Activated naive CD8-positive, alpha-beta T cell (primary cell): ENCODE measurements at regions not wholly inside any gene's neighbourhood (a gene's known extent, or its start where the extent isn't known, plus 50 kb on each side); places are given as distances from the start of the nearest gene placed in this dataset.

ENCODE experiments used
- H3K27ac Mint-ChIP-seq: one replicate; pipeline ENCODE4 v1.8.0; 2021; ENCODE audit warnings: mixed read lengths
- H3K27me3 Mint-ChIP-seq: one replicate; pipeline ENCODE4 v1.8.0; 2021; ENCODE audit warnings: mixed read lengths
- H3K36me3 Mint-ChIP-seq: one replicate; pipeline ENCODE4 v1.8.0; 2021; ENCODE audit warnings: mixed read lengths
- H3K4me1 Mint-ChIP-seq: one replicate; pipeline ENCODE4 v1.8.0; 2021; ENCODE audit warnings: low read depth, mixed read lengths
- H3K4me3 Mint-ChIP-seq: one replicate; pipeline ENCODE4 v1.8.0; 2021; ENCODE audit warnings: mild to moderate bottlenecking, mixed read lengths
- H3K9me3 Mint-ChIP-seq: one replicate; pipeline ENCODE4 v1.8.0; 2021; ENCODE audit warnings: low read depth, mixed read lengths

DNA sequence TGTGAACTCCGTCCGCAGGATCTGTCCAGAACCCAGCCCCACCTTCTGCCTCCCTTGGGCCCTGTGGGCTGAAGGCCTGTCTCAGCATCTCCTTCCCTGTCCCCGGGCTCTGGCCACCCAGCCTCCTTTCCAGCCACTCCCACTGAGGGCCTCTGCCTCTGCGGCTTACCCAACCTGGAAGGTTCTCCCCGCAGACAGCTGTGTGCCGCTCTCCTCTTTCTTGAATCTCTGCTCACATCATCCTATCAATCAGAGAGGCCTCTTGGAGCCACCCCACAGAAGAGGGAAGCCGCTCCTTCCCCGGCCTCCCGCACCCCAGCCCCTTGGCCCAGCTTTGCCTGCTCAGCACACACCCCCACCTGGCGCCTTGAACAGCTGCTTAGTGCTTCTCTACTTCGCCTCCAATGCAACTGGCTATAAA, 81.5 kb upstream of the UNC5A start:
- Mint-ChIP-seq H3K9me3 (no peaks in the 10 kb centered on the region), H3K4me1 (no peaks in the 10 kb centered on the region), H3K27me3 (peaks cover 14% of the 10 kb centered on the region), H3K4me3 (no peak overlapping the region), H3K27ac (no peak overlapping the region), H3K36me3 (no peaks in the 10 kb centered on the region)

DNA sequence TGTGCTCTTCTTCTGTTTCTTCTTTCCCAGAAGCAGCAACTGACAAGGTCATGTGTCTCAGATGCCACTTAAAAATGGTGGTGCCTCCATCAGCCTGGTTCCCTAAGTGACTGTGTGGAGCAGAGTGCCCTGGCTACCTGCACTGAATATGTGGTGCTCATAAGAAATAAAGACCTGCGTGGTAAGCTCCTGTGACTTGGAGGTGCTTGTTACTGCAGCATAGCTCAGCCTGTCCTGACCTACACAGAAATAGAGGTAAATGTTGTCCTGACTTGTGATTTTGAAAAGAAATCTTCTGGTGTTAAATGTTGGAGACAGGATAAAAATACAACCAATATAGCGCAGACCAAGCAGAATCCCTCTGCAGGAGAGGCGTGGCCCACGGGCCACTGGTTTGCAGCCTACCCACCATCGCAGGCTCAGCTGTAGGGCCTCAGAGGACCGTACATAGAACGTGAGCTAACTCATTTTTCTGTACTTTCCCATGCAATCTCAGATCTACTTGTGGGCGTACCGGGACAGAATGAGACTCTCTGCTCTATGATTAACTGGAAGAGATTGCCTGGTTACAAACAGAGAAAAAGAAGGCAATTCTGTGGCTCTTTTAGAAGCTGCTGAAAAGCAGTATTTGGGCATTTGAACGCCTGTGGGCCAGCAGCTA, 79.4 kb upstream of the UNC5A start:
- H3K4me3 Mint-ChIP-seq, result no peak overlapping the region
- no peaks in the 10 kb centered on the region for H3K9me3 Mint-ChIP-seq
- H3K27me3 Mint-ChIP-seq, result peaks cover 10% of the 10 kb centered on the region
- no peak overlapping the region for H3K27ac Mint-ChIP-seq
- H3K4me1 Mint-ChIP-seq, result no peaks in the 10 kb centered on the region
- H3K36me3 Mint-ChIP-seq, result no peaks in the 10 kb centered on the region

GRCh38 chr5:176731506-176732160, 78.7 kb upstream of the UNC5A start:
- H3K9me3 Mint-ChIP-seq, result no peaks in the 10 kb centered on the region
- no peak overlapping the region for H3K27ac Mint-ChIP-seq
- H3K27me3 Mint-ChIP-seq, result peaks cover 9% of the 10 kb centered on the region
- no peaks in the 10 kb centered on the region for H3K4me1 Mint-ChIP-seq
- H3K4me3 Mint-ChIP-seq, result no peak overlapping the region
- no peaks in the 10 kb centered on the region for H3K36me3 Mint-ChIP-seq

- Mint-ChIP-seq H3K27me3 (peaks cover 14% of the 10 kb centered on the region), H3K36me3 (no peaks in the 10 kb centered on the region), H3K4me1 (no peaks in the 10 kb centered on the region), H3K9me3 (no peaks in the 10 kb centered on the region), H3K4me3 (no peak overlapping the region), H3K27ac (no peak overlapping the region)
These were observed 78.1 kb upstream of the UNC5A start for GRCh38 chr5:176732306-176732705.

GRCh38 chr5:176732736-176733405, 77.5 kb upstream of the UNC5A start:
- Mint-ChIP-seq H3K36me3 (no peaks in the 10 kb centered on the region), H3K4me3 (no peak overlapping the region), H3K27me3 (peaks cover 14% of the 10 kb centered on the region), H3K4me1 (no peaks in the 10 kb centered on the region), H3K27ac (no peak overlapping the region), H3K9me3 (no peaks in the 10 kb centered on the region)

DNA sequence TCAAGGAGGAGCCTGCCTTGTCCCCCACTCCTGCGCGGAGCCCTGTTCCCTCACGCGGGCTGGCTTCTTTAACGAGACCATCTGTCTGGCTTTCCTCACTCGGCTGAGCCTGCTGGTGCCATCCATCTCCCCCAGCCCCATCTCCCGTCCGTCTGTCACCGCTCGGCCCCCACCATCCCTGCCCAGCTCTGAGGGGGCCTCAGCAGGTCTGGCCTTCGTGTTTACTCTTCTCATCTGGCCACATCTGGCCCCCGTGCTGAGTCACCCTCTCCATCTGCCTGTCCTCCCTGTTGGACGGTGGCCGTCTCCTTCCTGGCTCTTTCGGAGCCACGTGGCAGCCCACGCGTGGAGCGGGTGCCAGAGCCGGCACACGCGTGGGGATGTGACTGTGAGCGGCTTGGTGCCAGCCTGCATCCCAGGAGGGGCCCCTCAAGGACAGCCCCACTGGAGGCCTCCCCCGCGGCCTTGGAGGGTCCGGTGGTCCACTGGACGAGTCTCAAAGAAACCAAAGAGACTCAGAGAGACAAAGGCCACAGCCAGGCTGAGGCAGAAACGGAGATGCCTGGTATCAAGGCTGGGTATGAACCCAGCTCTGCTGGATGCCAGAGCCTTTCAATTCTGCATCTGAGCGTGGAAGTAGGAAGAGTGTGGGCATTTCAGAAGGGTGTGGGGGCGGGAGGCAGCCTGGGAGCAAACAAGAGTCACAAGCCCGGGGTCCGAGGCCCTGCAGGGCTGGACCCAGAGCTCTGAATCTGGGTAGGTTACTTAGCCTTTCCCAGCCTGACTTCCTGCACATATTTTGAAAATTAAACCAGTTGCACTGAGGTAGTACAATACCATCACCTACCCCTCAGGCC, 76.7 kb upstream of the UNC5A start:
- Mint-ChIP-seq H3K4me1 (no peaks in the 10 kb centered on the region), H3K9me3 (no peaks in the 10 kb centered on the region), H3K27me3 (peaks cover 18% of the 10 kb centered on the region), H3K27ac (no peak overlapping the region), H3K36me3 (no peaks in the 10 kb centered on the region), H3K4me3 (no peak overlapping the region)

GRCh38 chr5:176734756-176735342, 75.5 kb upstream of the UNC5A start:
- Mint-ChIP-seq H3K4me1 (no peaks in the 10 kb centered on the region), H3K27ac (no peak overlapping the region), H3K4me3 (no peak overlapping the region), H3K9me3 (no peaks in the 10 kb centered on the region), H3K27me3 (peaks cover 17% of the 10 kb centered on the region), H3K36me3 (no peaks in the 10 kb centered on the region)

DNA sequence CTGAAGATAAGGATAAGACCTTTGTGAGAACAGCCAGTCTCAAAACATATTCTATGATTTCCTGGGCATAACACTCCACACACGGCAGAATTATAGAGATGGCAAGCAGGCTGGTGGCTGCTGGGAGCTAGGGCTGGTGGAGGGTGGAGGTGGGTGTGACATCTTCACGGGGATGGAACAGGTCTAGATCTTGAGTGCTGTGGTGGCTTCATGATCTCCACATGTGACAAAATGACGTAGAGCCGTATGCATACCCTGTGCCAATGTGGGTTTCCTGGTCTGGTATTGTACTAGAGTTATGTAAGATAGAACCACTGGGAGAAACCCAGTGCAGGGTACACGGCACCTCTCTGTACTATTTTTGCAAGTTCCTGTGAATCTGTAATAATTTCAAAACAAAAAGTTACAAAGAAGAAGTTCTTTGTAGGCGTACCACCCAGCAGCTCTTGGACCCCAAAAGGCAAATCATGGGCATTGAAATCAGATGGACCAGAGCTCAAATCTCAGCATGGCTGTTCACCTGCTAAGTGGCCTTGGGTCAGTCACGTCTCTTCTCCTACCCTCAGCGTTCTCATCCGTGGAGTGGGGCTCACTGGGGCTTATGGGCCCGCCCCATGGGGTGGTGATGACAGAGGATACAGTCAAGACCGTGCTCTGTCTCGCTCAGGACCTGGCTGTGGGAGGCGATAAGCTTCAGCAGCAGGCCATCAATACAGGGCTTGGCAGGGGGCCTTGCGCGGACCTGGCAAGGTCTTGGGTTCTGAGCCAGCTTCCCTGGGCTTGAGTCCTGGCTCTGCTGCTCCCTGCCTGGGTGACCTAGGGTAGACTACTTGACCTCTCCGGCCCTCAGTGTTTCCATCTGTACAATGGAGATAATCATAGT, 74.7 kb upstream of the UNC5A start:
- H3K27ac Mint-ChIP-seq, result no peak overlapping the region
- no peak overlapping the region for H3K4me3 Mint-ChIP-seq
- no peaks in the 10 kb centered on the region for H3K36me3 Mint-ChIP-seq
- no peaks in the 10 kb centered on the region for H3K4me1 Mint-ChIP-seq
- H3K27me3 Mint-ChIP-seq, result peaks cover 21% of the 10 kb centered on the region
- H3K9me3 Mint-ChIP-seq, result no peaks in the 10 kb centered on the region

DNA sequence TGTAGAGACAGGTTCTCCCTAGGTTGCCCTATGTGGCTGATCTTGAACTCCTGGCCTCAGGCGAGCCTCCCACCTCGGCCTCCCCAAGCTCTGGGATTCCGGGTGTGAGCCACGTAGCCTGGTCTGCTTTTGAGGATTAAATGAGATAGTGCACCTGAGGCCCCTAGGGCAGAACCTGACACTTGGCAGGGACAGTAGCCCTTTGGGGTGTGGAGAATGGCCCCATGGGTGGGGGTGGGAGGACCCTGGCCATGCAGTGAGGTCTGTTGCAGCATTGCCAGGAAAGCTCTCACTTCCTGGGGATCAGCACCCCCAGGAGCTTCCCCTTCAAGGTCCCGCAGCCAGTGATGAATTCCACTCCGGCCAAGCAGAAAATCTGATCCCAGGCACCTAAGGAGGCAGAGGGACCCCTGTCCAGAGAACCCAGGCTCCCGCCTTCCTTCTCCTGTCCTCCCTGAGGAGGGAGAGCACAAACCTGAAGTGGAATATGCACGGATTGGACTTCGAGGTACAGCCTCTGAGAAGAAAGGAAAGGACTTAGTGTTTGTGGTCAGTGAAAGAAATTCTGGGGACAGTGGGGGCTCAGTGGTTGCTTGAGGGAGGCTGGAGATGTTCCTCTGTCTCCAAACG, 73.9 kb upstream of the UNC5A start:
- H3K27me3 Mint-ChIP-seq, result peaks cover 21% of the 10 kb centered on the region
- H3K4me3 Mint-ChIP-seq, result no peak overlapping the region
- no peaks in the 10 kb centered on the region for H3K9me3 Mint-ChIP-seq
- H3K36me3 Mint-ChIP-seq, result no peaks in the 10 kb centered on the region
- H3K27ac Mint-ChIP-seq, result no peak overlapping the region
- no peaks in the 10 kb centered on the region for H3K4me1 Mint-ChIP-seq

DNA sequence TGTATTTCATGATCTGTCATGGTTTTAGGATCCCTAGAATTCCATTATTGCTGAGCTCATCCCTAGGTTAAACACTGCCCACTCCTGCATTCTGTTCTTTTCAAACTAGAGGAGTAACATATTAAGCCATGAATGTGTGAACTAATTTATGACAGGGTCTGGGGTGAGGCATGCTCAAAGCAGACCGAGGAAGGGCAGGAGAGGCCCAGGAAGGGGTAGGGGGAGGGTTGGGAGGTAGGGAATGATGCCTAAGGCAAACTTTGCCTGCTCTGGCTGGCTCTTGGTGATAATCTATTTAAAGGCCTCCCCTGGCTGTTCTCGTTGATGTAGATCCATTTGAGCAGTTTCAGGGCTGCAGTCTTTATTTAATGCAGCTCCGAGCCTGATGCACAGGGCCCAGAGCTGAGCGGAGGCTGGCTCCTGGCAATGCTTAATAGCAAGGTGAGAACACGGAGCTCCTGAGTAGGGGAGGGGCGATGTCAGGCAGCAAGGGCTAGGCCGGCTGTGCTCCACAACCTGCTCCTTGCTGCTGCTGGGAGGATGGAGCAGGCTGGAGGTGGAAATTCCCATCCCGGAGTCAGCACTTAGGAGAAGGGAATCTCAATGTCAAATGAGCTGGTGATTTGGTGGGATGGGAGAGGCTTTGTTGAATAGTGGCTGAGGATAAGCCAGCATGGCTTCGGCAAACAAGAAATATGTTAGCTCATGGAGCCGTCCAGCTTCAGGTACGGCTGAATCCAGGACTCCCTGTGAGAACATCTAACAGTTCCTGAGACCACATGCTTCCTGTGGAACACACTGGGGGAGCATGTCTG, 73.2 kb upstream of the UNC5A start:
- Mint-ChIP-seq H3K4me1 (no peaks in the 10 kb centered on the region), H3K27ac (no peak overlapping the region), H3K36me3 (no peaks in the 10 kb centered on the region), H3K4me3 (no peak overlapping the region), H3K27me3 (peaks cover 26% of the 10 kb centered on the region), H3K9me3 (no peaks in the 10 kb centered on the region)

- Mint-ChIP-seq H3K27me3 (peaks cover 30% of the 10 kb centered on the region), H3K9me3 (no peaks in the 10 kb centered on the region), H3K4me3 (no peak overlapping the region), H3K27ac (no peak overlapping the region), H3K4me1 (no peaks in the 10 kb centered on the region), H3K36me3 (no peaks in the 10 kb centered on the region)
These were observed 72.4 kb upstream of the UNC5A start for GRCh38 chr5:176737746-176738636.

DNA sequence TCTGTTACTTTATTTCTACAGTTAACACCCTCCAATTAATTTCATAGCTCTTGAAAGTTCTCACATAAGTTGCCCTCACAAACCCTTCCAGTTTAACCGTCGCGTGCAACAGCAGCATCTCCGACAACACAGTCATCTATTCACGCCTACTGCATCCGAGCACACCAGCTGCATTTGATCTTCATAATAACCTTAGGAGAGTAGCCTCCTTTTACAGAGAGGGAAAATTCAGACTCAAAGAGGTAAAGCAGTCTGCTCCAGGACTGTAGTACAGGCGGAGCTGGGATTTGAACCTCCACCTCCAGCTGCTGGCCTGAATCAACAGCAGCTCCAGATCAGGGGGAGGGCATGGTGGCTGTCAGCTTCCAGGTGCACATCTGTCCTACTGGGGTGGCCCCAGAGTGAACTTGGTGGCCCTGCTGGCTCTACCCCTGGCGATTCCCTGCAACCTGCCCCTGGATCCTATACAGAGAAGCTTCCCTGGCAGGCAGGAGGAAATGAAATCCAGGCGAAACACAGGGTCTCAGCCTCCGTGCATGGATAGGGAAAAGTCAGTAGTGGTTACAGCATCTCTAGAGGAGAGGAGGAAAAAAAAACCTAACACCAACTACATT, 71.6 kb upstream of the UNC5A start:
- H3K27ac Mint-ChIP-seq, result no peak overlapping the region
- peaks cover 30% of the 10 kb centered on the region for H3K27me3 Mint-ChIP-seq
- no peaks in the 10 kb centered on the region for H3K36me3 Mint-ChIP-seq
- H3K4me1 Mint-ChIP-seq, result peaks cover 2% of the 10 kb centered on the region
- H3K9me3 Mint-ChIP-seq, result no peaks in the 10 kb centered on the region
- H3K4me3 Mint-ChIP-seq, result no peak overlapping the region
